K562 (cell line): ENCODE measurements at regions not wholly inside any gene's neighbourhood (a gene's known extent, or its start where the extent isn't known, plus 50 kb on each side); places are given as distances from the start of the nearest gene placed in this dataset.
"Not testable (repeated sequence)": the region's sequence is repeated elsewhere in the genome, so short reads cannot be mapped to it uniquely, and the experiment has no call there.

ENCODE experiments used
- ATAC-seq: fragments of 200-7000 bp; cut with Tn5 transposase; 3 replicates; pipeline ENCODE4 v1.9.1; 2020; ENCODE audit warnings: moderate library complexity
- BruUV-seq: library from RNA; stranded (reverse); fragments of 400-500 nt; replicated peaks from 2 replicates; lab custom pipeline; 2021; lab: Mats Ljungman, UMichigan
- CTCF ChIA-PET: fragments of 300-600 bp; formaldehyde crosslinking; extraction: SDS; loops from one replicate; lab custom pipeline; 2021; ENCODE audit warnings: low intra/inter-chr PET ratio; lab: Yijun Ruan, JAX
- POLR2A ChIA-PET: fragments of 300-600, 350-650 bp; sonication (Branson Sonifier 250); formaldehyde crosslinking; extraction: SDS; loops from one replicate; lab custom pipeline; 2021; ENCODE audit warnings: antibody characterized with exemption, inconsistent platforms; lab: Yijun Ruan, JAX
- DNase-seq, 4 experiments: peaks; one replicate each; pipeline versions ENCODE4 v3.0.0 to v3.0.0-alpha.2; 2011 to 2018; ENCODE audit warnings: low spot score in 3 of 4, mixed read lengths in 3 of 4; ENCODE audit errors: extremely low read depth in 1 of 4
- FAIRE-seq: peaks from 2 replicates; lab custom pipeline; 2011; peaks lifted over from hg19 to GRCh38; lab: Jason Lieb, UNC
- H2AFZ ChIP-seq: 2 replicates; pipeline ENCODE4 v1.6.0; 2011; ENCODE audit warnings: low read depth, low read length, control low read depth, inconsistent platforms
- H3K27ac ChIP-seq: fragments of 200-600 bp; 3 replicates; pipeline ENCODE4 v1.8.0; 2011; ENCODE audit warnings: low read depth, mild to moderate bottlenecking, control low read depth, inconsistent platforms, low read length, moderate library complexity, mixed read lengths; ENCODE audit errors: extremely low read depth
- H3K27me3 ChIP-seq, 2 experiments: fragments of 300-600 bp in 1 of 2; 2 replicates in 1 of 2; 3 replicates in 1 of 2; pipeline versions ENCODE4 v1.6.0 to v1.8.0; 2011; ENCODE audit warnings: inconsistent platforms in 2 of 2, low read length in 2 of 2, mild to moderate bottlenecking in 1 of 2, mixed read lengths in 1 of 2, moderate library complexity in 1 of 2; ENCODE audit not compliant: control insufficient read depth in 2 of 2, insufficient read depth in 2 of 2
- H3K36me3 ChIP-seq: fragments of 300-600 bp; 3 replicates; pipeline ENCODE4 v1.8.0; 2011; ENCODE audit warnings: mild to moderate bottlenecking, low read length, inconsistent platforms; ENCODE audit not compliant: control insufficient read depth, insufficient read depth
- H3K4me1 ChIP-seq, 2 experiments: fragments of 200-600 bp in 1 of 2; replicated peaks in 1 of 2; 2 replicates in 1 of 2; 3 replicates in 1 of 2; pipeline versions ENCODE4 v1.5.1 to v1.8.0; 2011; ENCODE audit warnings: inconsistent platforms in 2 of 2, low read length in 2 of 2, mild to moderate bottlenecking in 1 of 2, mixed read lengths in 1 of 2, moderate library complexity in 1 of 2; ENCODE audit not compliant: control insufficient read depth in 2 of 2, insufficient read depth in 2 of 2
- H3K4me2 ChIP-seq: 2 replicates; pipeline ENCODE4 v1.6.1; 2011; ENCODE audit warnings: low read length, control low read depth, inconsistent platforms, mixed read lengths; ENCODE audit not compliant: insufficient read depth
- H3K4me3 ChIP-seq: fragments of 200-600 bp; sonication (generic), shearing (Covaris generic); 2 replicates; pipeline ENCODE4 v1.5.1; 2016; ENCODE audit warnings: control low read depth, inconsistent platforms
- H3K79me2 ChIP-seq: fragments of 200-600 bp; 3 replicates; pipeline ENCODE4 v1.8.0; 2011; ENCODE audit warnings: low read length, inconsistent platforms; ENCODE audit not compliant: control insufficient read depth, insufficient read depth
- H3K9ac ChIP-seq, 2 experiments: 2 replicates each; pipeline versions ENCODE4 v1.6.0 to v1.6.1; 2011; ENCODE audit warnings: low read depth in 2 of 2, low read length in 2 of 2, control low read depth in 1 of 2, inconsistent platforms in 1 of 2, mild to moderate bottlenecking in 1 of 2, mixed read lengths in 1 of 2; ENCODE audit not compliant: insufficient read depth in 1 of 2
- H3K9me1 ChIP-seq: one replicate; pipeline ENCODE4 v1.6.0; 2011; ENCODE audit warnings: inconsistent platforms, mild to moderate bottlenecking, low read length, moderate library complexity; ENCODE audit not compliant: control insufficient read depth, insufficient read depth
- H3K9me3 ChIP-seq: replicated peaks from 2 replicates; pipeline ENCODE4 v1.5.1; 2011; ENCODE audit warnings: low read depth, low read length, inconsistent platforms; ENCODE audit not compliant: control insufficient read depth, insufficient read depth
- H4K20me1 ChIP-seq: replicated peaks from 2 replicates; pipeline ENCODE4 v1.6.1; 2011; ENCODE audit warnings: low read length, inconsistent platforms, mixed read lengths; ENCODE audit not compliant: control insufficient read depth, insufficient read depth
- HMG20B ChIP-seq: fragments of 250-450 bp; sonication (Bioruptor Pico); IDR thresholded peaks from 2 replicates; pipeline ENCODE4 v1.5.0; 2021; ENCODE audit warnings: mild to moderate bottlenecking
- POLR2G ChIP-seq: fragments of 200-400 bp; formaldehyde crosslinking; IDR thresholded peaks from 2 replicates; pipeline ENCODE4 v1.6.1; 2017; ENCODE audit warnings: low read depth, mild to moderate bottlenecking, antibody characterized with exemption, low read length, moderate library complexity
- ZNF263 ChIP-seq: sonication (generic); formaldehyde crosslinking; IDR thresholded peaks from 2 replicates; pipeline ENCODE4 v1.8.0; 2022; ENCODE audit warnings: mild to moderate bottlenecking, missing genetic modification reagents, borderline replicate concordance
- WGBS: fragments of 100-300 bp; shearing (Covaris generic); methylation state at CpG from one replicate; pipeline ENCODE4 v1.1.6; 2016; ENCODE audit warnings: low coverage, mixed read lengths; ENCODE audit not compliant: insufficient coverage; ENCODE audit errors: missing lambda C conversion rate; 5-methylcytosine and 5-hydroxymethylcytosine counted together
- in situ Hi-C: fragments of 300-500 bp; cut with MboI; formaldehyde crosslinking; loops from 4 replicates; pipeline ENCODE4 v1.15.0; 2018; ENCODE audit warnings: inconsistent platforms, mixed read lengths
- intact Hi-C: fragments of 100-400 bp; cut with micrococcal nuclease; formaldehyde crosslinking; loops from 2 replicates; pipeline ENCODE4 v1.14.2; 2022

GRCh38 chr6:170221052-170221752, 69.7 kb downstream of the DLL1 start:
- FAIRE-seq (no peak), DNase-seq (no peak), ATAC-seq (peak; percentile 50)
- Histone ChIP-seq H4K20me1 (0 out of 2 replicates have a peak, but pooled peaks cover 12% of the 10 kb centered on the region), H3K9me3 (no peaks in the 10 kb centered on the region), H3K36me3 (no peaks in the 10 kb centered on the region), H2AFZ (no peak overlapping the region), H3K27me3 (peaks cover 35 to 47% of the 10 kb centered on the region in 2 experiments), H3K9ac (no peak overlapping the region), H3K79me2 (no peaks in the 10 kb centered on the region), H3K27ac (no peak overlapping the region), H3K9me1 (no peaks in the 10 kb centered on the region), H3K4me3 (no peak overlapping the region), H3K4me1 (peaks cover 0 to 6% of the 10 kb centered on the region in 2 experiments; a peak in 1 of 5 replicates), H3K4me2 (no peak overlapping the region)
- TF ChIP-seq HMG20B (CRISPR knock-in tag): no peak
- TF ChIP-seq POLR2G: no peak
- BruUV-seq: no TSS peak
- WGBS: 31% methylated on average over 25 of the region's 29 CpGs
- ChIA-PET POLR2A (interaction anchor here (1.2 kb wide), 1 partner anchor 9 kb away, joined by 5 read pairs; no protein-coding TSS in a partner anchor), CTCF (no interaction called here)
- in situ Hi-C loops: no loop called here
- intact Hi-C loops: loop anchor here (10.0 kb wide), 1 partner anchor 294 kb away; no protein-coding TSS in a partner anchor

GRCh38 chr6:170213637-170214018, 77.2 kb downstream of the DLL1 start:
- H3K4me3 ChIP-seq, BruUV-seq, H3K79me2 ChIP-seq, FAIRE-seq, H3K36me3 ChIP-seq, ATAC-seq, H3K9me1 ChIP-seq, intact Hi-C loops, H3K9me3 ChIP-seq, CTCF ChIA-PET, H3K9ac ChIP-seq, H2AFZ ChIP-seq, DNase-seq, H4K20me1 ChIP-seq, H3K27ac ChIP-seq, in situ Hi-C loops, H3K4me2 ChIP-seq, H3K4me1 ChIP-seq, POLR2A ChIA-PET: not testable (repeated sequence)
- TF ChIP-seq ZNF263 (CRISPR knock-in tag): 0 out of 2 replicates have a peak, but pooled peaks have one; percentile 34
- WGBS: 72% methylated on average over 12 of the region's 19 CpGs
- peaks cover 29 to 40% of the 10 kb centered on the region in 2 experiments; a peak in 4 of 5 replicates for H3K27me3 ChIP-seq
